M059J (cell line): ENCODE measurements at regions not wholly inside any gene's neighbourhood (a gene's known extent, or its start where the extent isn't known, plus 50 kb on each side); places are given as distances from the start of the nearest gene placed in this dataset.
"Not testable (repeated sequence)": the region's sequence is repeated elsewhere in the genome, so short reads cannot be mapped to it uniquely, and the experiment has no call there.

Experiments used
- DNase-seq: peaks from one replicate; pipeline ENCODE4 v3.0.0-alpha.2; 2012; ENCODE audit warnings: low read depth

- no peak for DNase-seq
Observed at GRCh38 chr13:107819071-107819470, 396.3 kb downstream of the LIG4 start.

- no peak for DNase-seq
Observed at GRCh38 chr13:107817647-107818287, 397.6 kb downstream of the LIG4 start.

GRCh38 chr13:107812014-107812412 is 403.3 kb downstream of the LIG4 start:
- DNase-seq = no peak

- no peak for DNase-seq
Observed at GRCh38 chr13:107811233-107812013, 403.9 kb downstream of the LIG4 start.

- no peak for DNase-seq
Observed at GRCh38 chr13:107809125-107809524, 406.2 kb downstream of the LIG4 start.

- no peak for DNase-seq
Observed at GRCh38 chr13:107808389-107808788, 406.9 kb downstream of the LIG4 start.

GRCh38 chr13:107807306-107808073 is 407.8 kb downstream of the LIG4 start:
- DNase-seq = no peak

GRCh38 chr13:107806726-107807125 is 408.6 kb downstream of the LIG4 start:
- DNase-seq = no peak

- DNase-seq = no peak
Observed at GRCh38 chr13:107803822-107804495, 411.4 kb downstream of the LIG4 start.

- no peak for DNase-seq
Observed at GRCh38 chr13:107801621-107802020, 413.7 kb downstream of the LIG4 start.

GRCh38 chr13:107799001-107799400 is 416.3 kb downstream of the LIG4 start:
- no peak for DNase-seq

- no peak for DNase-seq
Observed at GRCh38 chr13:107790397-107790796, 424.9 kb downstream of the LIG4 start.

- DNase-seq = no peak
Observed at GRCh38 chr13:107788464-107789165, 426.7 kb downstream of the LIG4 start.

GRCh38 chr13:107782646-107783045 is 432.7 kb downstream of the LIG4 start:
- DNase-seq = not testable (repeated sequence)

- no peak for DNase-seq
Observed at GRCh38 chr13:107778094-107778493, 437.2 kb downstream of the LIG4 start.

GRCh38 chr13:107770541-107770940 is 444.8 kb downstream of the LIG4 start:
- no peak for DNase-seq

- no peak for DNase-seq
Observed at GRCh38 chr13:107767119-107767518, 448.2 kb downstream of the LIG4 start.

- DNase-seq = no peak
Observed at GRCh38 chr13:107765724-107766401, 449.5 kb downstream of the LIG4 start.

GRCh38 chr13:107764046-107764445 is 451.3 kb downstream of the LIG4 start:
- no peak for DNase-seq

GRCh38 chr13:107753748-107754147 is 461.6 kb downstream of the LIG4 start:
- no peak for DNase-seq

GRCh38 chr13:107753291-107753690 is 462.0 kb downstream of the LIG4 start:
- DNase-seq = no peak
